ENCODE measurements at regions not wholly inside any gene's neighbourhood (a gene's known extent, or its start where the extent isn't known, plus 50 kb on each side); places are given as distances from the start of the nearest gene placed in this dataset.

DNA sequence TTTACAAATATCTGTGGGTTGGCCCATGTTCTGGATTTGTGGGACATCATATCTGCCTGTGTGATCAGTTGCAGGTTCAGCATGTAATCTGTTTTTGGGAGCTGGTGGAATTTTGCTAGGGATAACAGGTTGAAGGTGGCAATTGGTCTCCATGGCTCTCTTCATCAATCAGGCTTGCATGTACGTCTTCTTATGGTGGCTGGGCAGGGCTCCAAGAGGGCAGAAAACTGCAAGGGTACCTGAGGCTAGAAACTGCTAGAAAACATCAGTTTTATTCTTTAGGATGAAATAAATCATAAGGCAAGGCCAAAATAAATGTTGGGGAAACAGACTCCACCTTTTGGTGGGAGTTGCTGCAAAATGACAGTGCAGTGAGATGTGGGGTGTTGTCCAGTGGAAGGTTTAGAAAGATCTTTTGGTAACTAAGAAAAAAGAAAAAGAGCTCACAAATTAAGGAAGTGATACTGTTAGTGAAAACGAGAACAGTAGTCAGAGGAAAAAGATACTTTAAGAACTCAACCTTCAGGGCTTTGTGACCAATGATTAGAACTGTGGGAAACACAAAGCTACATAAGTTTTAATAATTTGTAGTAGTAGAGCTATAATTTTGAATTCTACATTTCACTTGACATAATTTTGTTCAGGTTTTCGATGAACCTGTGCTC lies 300.7 kb upstream of the IZUMO3 start:
- POLR2A ChIA-PET: no interaction called here
- in situ Hi-C loops (cut with HindIII; ENCODE audit: low pct_unique_long_range_greater_than_20kb, low sequenced_read_pairs) (no loop called here), intact Hi-C loops (cut with micrococcal nuclease; ENCODE audit: unreplicated experiment) (no loop called here)
- no peaks in the 10 kb centered on the region for H3K4me1 ChIP-seq (ENCODE audit: control insufficient read depth, insufficient read depth, low read length)
- no TSS peak for BruUV-seq (replicated peaks)
- H3K36me3 ChIP-seq (ENCODE audit: control insufficient read depth, insufficient read depth, low read length): no peaks in the 10 kb centered on the region
- ATAC-seq (no peak), DNase-seq (ENCODE audit: low read depth, low spot score) (no peak)
- TF ChIP-seq TCF7L2 (IDR thresholded peaks at IDR 0.05; ENCODE audit: low read depth, low read length): no peak
- TF ChIP-seq, protein P1, sequence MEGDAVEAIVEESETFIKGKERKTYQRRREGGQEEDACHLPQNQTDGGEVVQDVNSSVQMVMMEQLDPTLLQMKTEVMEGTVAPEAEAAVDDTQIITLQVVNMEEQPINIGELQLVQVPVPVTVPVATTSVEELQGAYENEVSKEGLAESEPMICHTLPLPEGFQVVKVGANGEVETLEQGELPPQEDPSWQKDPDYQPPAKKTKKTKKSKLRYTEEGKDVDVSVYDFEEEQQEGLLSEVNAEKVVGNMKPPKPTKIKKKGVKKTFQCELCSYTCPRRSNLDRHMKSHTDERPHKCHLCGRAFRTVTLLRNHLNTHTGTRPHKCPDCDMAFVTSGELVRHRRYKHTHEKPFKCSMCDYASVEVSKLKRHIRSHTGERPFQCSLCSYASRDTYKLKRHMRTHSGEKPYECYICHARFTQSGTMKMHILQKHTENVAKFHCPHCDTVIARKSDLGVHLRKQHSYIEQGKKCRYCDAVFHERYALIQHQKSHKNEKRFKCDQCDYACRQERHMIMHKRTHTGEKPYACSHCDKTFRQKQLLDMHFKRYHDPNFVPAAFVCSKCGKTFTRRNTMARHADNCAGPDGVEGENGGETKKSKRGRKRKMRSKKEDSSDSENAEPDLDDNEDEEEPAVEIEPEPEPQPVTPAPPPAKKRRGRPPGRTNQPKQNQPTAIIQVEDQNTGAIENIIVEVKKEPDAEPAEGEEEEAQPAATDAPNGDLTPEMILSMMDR (IDR thresholded peaks at IDR 0.05): no peak
- no peak for TF ChIP-seq POLR2AphosphoS5 (IDR thresholded peaks at IDR 0.05; ENCODE audit: low read depth, low read length)
- TF ChIP-seq SIN3A (IDR thresholded peaks at IDR 0.05; ENCODE audit: borderline replicate concordance, insufficient read depth, low read depth, low read length): no peak
- TF ChIP-seq, protein P2, sequence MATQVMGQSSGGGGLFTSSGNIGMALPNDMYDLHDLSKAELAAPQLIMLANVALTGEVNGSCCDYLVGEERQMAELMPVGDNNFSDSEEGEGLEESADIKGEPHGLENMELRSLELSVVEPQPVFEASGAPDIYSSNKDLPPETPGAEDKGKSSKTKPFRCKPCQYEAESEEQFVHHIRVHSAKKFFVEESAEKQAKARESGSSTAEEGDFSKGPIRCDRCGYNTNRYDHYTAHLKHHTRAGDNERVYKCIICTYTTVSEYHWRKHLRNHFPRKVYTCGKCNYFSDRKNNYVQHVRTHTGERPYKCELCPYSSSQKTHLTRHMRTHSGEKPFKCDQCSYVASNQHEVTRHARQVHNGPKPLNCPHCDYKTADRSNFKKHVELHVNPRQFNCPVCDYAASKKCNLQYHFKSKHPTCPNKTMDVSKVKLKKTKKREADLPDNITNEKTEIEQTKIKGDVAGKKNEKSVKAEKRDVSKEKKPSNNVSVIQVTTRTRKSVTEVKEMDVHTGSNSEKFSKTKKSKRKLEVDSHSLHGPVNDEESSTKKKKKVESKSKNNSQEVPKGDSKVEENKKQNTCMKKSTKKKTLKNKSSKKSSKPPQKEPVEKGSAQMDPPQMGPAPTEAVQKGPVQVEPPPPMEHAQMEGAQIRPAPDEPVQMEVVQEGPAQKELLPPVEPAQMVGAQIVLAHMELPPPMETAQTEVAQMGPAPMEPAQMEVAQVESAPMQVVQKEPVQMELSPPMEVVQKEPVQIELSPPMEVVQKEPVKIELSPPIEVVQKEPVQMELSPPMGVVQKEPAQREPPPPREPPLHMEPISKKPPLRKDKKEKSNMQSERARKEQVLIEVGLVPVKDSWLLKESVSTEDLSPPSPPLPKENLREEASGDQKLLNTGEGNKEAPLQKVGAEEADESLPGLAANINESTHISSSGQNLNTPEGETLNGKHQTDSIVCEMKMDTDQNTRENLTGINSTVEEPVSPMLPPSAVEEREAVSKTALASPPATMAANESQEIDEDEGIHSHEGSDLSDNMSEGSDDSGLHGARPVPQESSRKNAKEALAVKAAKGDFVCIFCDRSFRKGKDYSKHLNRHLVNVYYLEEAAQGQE (IDR thresholded peaks at IDR 0.05; ENCODE audit: insufficient read depth in 1 of 2, low read depth in 2 of 2, low read length in 1 of 2): no peak
- no peak overlapping the region for H3K27ac ChIP-seq (ENCODE audit: low read length)
- no peaks in the 10 kb centered on the region for H3K9me3 ChIP-seq (ENCODE audit: control insufficient read depth, insufficient read depth, low read depth, low read length)
- no peak overlapping the region for H3K4me3 ChIP-seq (ENCODE audit: low read depth in 2 of 2, low read length in 2 of 2)
- no peaks in the 10 kb centered on the region for H3K27me3 ChIP-seq (ENCODE audit: control insufficient read depth, insufficient read depth, low read length)
- CTCF ChIA-PET: no interaction called here

DNA sequence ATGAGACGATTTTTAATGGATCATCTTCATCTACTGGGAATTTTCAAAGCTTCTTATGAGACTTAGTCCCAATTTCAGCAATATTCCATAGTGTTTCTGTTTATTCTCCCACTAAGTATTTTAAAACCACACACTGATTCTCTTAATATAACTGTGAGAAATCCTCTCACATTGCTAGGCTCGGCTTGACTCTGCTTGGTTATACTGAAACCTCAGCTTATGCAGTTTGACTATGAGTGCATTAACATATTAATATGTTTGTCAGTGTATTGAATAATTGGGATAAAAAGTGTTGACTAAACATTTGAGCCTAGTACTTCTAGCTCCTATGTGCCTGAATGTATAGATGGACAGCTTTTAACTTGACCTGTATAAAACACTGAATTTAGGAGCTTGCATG lies 298.5 kb upstream of the IZUMO3 start:
- ChIA-PET CTCF (no interaction called here), POLR2A (no interaction called here)
- Histone ChIP-seq H3K9me3 (ENCODE audit: control insufficient read depth, insufficient read depth, low read depth, low read length) (no peaks in the 10 kb centered on the region), H3K27me3 (ENCODE audit: control insufficient read depth, insufficient read depth, low read length) (no peaks in the 10 kb centered on the region), H3K27ac (ENCODE audit: low read length) (no peak overlapping the region), H3K4me3 (ENCODE audit: low read depth in 2 of 2, low read length in 2 of 2) (no peak overlapping the region), H3K36me3 (ENCODE audit: control insufficient read depth, insufficient read depth, low read length) (no peaks in the 10 kb centered on the region), H3K4me1 (ENCODE audit: control insufficient read depth, insufficient read depth, low read length) (no peaks in the 10 kb centered on the region)
- TF ChIP-seq SIN3A (IDR thresholded peaks at IDR 0.05; ENCODE audit: borderline replicate concordance, insufficient read depth, low read depth, low read length) (no peak), POLR2AphosphoS5 (IDR thresholded peaks at IDR 0.05; ENCODE audit: low read depth, low read length) (no peak)
- TF ChIP-seq, protein P2 (IDR thresholded peaks at IDR 0.05; ENCODE audit: insufficient read depth in 1 of 2, low read depth in 2 of 2, low read length in 1 of 2): no peak
- in situ Hi-C loops (cut with HindIII; ENCODE audit: low pct_unique_long_range_greater_than_20kb, low sequenced_read_pairs): no loop called here
- DNase-seq (ENCODE audit: low read depth, low spot score): no peak
- no peak for ATAC-seq
- no TSS peak for BruUV-seq (replicated peaks)
- intact Hi-C loops (cut with micrococcal nuclease; ENCODE audit: unreplicated experiment): no loop called here
